PC-9 (cell line): ENCODE measurements at regions not wholly inside any gene's neighbourhood (a gene's known extent, or its start where the extent isn't known, plus 50 kb on each side); places are given as distances from the start of the nearest gene placed in this dataset.

Experiments
- BruUV-seq: library from RNA; stranded (reverse); fragments of 400-500 nt; replicated peaks from 2 replicates; lab custom pipeline; 2021; lab: Mats Ljungman, UMichigan
- CTCF ChIA-PET: fragments of 300-600 bp; sonication (Branson Sonifier 250); formaldehyde crosslinking; loops from one replicate; lab custom pipeline; 2022; ENCODE audit warnings: antibody characterized with exemption; lab: Charles Lee
- POLR2A ChIA-PET: fragments of 300-600 bp; sonication (Branson Sonifier 250); formaldehyde crosslinking; loops from one replicate; lab custom pipeline; 2022; ENCODE audit warnings: antibody characterized with exemption; ENCODE audit not compliant: unreplicated experiment; lab: Charles Lee
- DNase-seq, 2 experiments: peaks; one replicate each; pipeline versions ENCODE4 v3.0.0 to v3.0.0-alpha.2; 2015 to 2022; ENCODE audit warnings: mixed read lengths in 1 of 2
- H2AFZ ChIP-seq: fragments of 200-600 bp; sonication (generic); 2 replicates; pipeline ENCODE4 v1.8.1; 2017; ENCODE audit warnings: antibody characterized with exemption
- H3F3A ChIP-seq: fragments of 200-600 bp; sonication (generic); 2 replicates; pipeline ENCODE4 v1.8.1; 2017; ENCODE audit warnings: antibody characterized with exemption, mild to moderate bottlenecking, low read depth; ENCODE audit not compliant: insufficient read depth
- H3K27ac ChIP-seq: fragments of 200-600 bp; sonication (generic); 2 replicates; pipeline ENCODE4 v1.6.1; 2016; ENCODE audit warnings: mixed run types
- H3K27me3 ChIP-seq: fragments of 200-600 bp; sonication (generic); 2 replicates; pipeline ENCODE4 v1.6.1; 2016; ENCODE audit warnings: low read depth, mixed run types; ENCODE audit not compliant: insufficient read depth
- H3K36me3 ChIP-seq: fragments of 200-600 bp; sonication (generic); 2 replicates; pipeline ENCODE4 v1.6.1; 2016; ENCODE audit warnings: low read depth, mixed run types
- H3K4me1 ChIP-seq: fragments of 200-600 bp; sonication (generic); replicated peaks from 2 replicates; pipeline ENCODE4 v1.6.1; 2016; ENCODE audit warnings: mixed run types; ENCODE audit not compliant: insufficient read depth
- H3K4me2 ChIP-seq: fragments of 200-600 bp; sonication (generic); 2 replicates; pipeline ENCODE4 v1.6.1; 2017; ENCODE audit warnings: mixed run types
- H3K4me3 ChIP-seq: fragments of 200-600 bp; sonication (generic); 2 replicates; pipeline ENCODE4 v1.6.1; 2016; ENCODE audit warnings: mixed run types
- H3K79me2 ChIP-seq: fragments of 200-600 bp; sonication (generic); 2 replicates; pipeline ENCODE4 v1.6.1; 2017; ENCODE audit warnings: low read depth, mixed run types
- H3K9me2 ChIP-seq: fragments of 200-600 bp; sonication (generic); 2 replicates; pipeline ENCODE4 v1.8.1; 2017; ENCODE audit warnings: mild to moderate bottlenecking; ENCODE audit not compliant: insufficient read depth
- H3K9me3 ChIP-seq: fragments of 200-600 bp; sonication (generic); 2 replicates; pipeline ENCODE4 v1.8.1; 2016; ENCODE audit warnings: low read depth; ENCODE audit not compliant: insufficient read depth
- H4K20me1 ChIP-seq: fragments of 200-600 bp; sonication (generic); 2 replicates; pipeline ENCODE4 v1.8.1; 2017; ENCODE audit not compliant: insufficient read depth
- EZH2 ChIP-seq: fragments of 200-600 bp; sonication (generic); IDR thresholded peaks from 2 replicates; pipeline ENCODE4 v1.8.0; 2017; ENCODE audit warnings: antibody characterized with exemption, low read depth
- intact Hi-C: fragments of 100-400 bp; cut with micrococcal nuclease; formaldehyde crosslinking; loops from one replicate; pipeline ENCODE4 v1.10.0; 2022; ENCODE audit not compliant: unreplicated experiment
- TF ChIP-seq, protein P1 (sequence below): fragments of 200-600 bp; sonication (generic); conservative IDR thresholded peaks from 2 replicates; pipeline ENCODE4 v1.6.1; 2017; ENCODE audit warnings: mixed run types, antibody characterized with exemption, mild to moderate bottlenecking, moderate library complexity

DNA sequence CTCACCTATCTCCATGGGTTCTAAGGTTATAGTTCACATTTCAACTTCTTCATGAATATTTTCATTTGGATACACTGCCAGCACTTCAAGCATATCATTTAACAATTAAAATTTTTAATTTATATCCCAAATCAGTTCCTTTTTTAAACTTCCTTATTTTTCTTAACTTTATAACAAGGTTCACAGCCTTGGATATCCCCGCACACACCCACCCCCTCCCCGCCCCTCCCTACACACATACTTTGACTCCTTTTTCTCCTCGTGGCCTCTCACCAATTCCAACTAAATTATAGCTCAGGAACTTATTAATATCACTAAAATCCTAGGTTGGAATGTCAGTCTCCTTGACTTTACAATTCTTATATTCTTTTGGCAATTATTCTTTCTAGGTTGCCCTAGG, 163.6 kb upstream of the SETBP1 start:
- Histone ChIP-seq H3K79me2 (no peaks in the 10 kb centered on the region), H4K20me1 (no peaks in the 10 kb centered on the region), H3K4me3 (no peak overlapping the region), H3K27me3 (no peaks in the 10 kb centered on the region), H3K9me3 (no peaks in the 10 kb centered on the region), H3K27ac (no peak overlapping the region), H3F3A (peaks cover 8% of the 10 kb centered on the region; the same call in 1 of the 2 replicates), H3K4me1 (peaks cover 23% of the 10 kb centered on the region), H3K4me2 (no peak overlapping the region), H3K9me2 (no peaks in the 10 kb centered on the region), H3K36me3 (no peaks in the 10 kb centered on the region), H2AFZ (no peak overlapping the region)
- intact Hi-C loops, result no loop called here
- POLR2A ChIA-PET, result no interaction called here
- CTCF ChIA-PET, result no interaction called here
- DNase-seq, result no peak
- TF ChIP-seq EZH2, result no peak
- TF ChIP-seq, protein P1, sequence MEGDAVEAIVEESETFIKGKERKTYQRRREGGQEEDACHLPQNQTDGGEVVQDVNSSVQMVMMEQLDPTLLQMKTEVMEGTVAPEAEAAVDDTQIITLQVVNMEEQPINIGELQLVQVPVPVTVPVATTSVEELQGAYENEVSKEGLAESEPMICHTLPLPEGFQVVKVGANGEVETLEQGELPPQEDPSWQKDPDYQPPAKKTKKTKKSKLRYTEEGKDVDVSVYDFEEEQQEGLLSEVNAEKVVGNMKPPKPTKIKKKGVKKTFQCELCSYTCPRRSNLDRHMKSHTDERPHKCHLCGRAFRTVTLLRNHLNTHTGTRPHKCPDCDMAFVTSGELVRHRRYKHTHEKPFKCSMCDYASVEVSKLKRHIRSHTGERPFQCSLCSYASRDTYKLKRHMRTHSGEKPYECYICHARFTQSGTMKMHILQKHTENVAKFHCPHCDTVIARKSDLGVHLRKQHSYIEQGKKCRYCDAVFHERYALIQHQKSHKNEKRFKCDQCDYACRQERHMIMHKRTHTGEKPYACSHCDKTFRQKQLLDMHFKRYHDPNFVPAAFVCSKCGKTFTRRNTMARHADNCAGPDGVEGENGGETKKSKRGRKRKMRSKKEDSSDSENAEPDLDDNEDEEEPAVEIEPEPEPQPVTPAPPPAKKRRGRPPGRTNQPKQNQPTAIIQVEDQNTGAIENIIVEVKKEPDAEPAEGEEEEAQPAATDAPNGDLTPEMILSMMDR, result no peak
- no TSS peak for BruUV-seq

DNA sequence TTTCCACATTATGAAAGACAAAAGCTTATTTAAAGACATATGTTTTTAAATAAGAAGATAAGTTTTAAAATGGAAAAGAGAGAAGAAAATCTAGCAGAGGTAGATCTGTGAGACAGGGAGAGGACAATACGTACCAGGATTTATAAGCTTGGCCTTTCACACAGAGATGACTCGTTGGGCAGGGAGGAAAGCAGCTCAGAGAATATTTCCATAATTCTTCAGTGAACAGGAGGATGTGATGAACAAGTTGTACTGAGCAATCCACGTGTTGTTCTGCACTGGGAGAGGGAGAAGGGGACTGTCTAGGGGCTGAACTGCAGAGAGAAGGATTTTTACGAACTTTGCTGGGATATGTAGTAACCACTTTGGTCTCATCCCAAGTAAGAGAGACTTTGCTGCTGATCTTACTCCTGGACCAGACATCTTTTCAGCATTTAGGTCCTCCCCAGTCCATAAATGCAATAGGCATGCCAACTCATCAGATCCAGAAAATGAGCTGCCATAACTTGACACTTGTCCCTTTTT, 162.5 kb upstream of the SETBP1 start:
- DNase-seq, result no peak
- no peaks in the 10 kb centered on the region for H3K27me3 ChIP-seq
- intact Hi-C loops, result no loop called here
- H3K79me2 ChIP-seq, result no peaks in the 10 kb centered on the region
- CTCF ChIA-PET, result no interaction called here
- no peak overlapping the region for H3K4me2 ChIP-seq
- peaks cover 8% of the 10 kb centered on the region; the same call in 1 of the 2 replicates for H3F3A ChIP-seq
- H2AFZ ChIP-seq, result no peak overlapping the region
- no peaks in the 10 kb centered on the region for H3K9me3 ChIP-seq
- H4K20me1 ChIP-seq, result no peaks in the 10 kb centered on the region
- H3K9me2 ChIP-seq, result no peaks in the 10 kb centered on the region
- TF ChIP-seq EZH2, result no peak
- TF ChIP-seq, protein P1, result no peak
- BruUV-seq, result no TSS peak
- peaks cover 23% of the 10 kb centered on the region for H3K4me1 ChIP-seq
- H3K27ac ChIP-seq, result no peak overlapping the region
- no peak overlapping the region for H3K4me3 ChIP-seq
- no peaks in the 10 kb centered on the region for H3K36me3 ChIP-seq
- POLR2A ChIA-PET, result no interaction called here

DNA sequence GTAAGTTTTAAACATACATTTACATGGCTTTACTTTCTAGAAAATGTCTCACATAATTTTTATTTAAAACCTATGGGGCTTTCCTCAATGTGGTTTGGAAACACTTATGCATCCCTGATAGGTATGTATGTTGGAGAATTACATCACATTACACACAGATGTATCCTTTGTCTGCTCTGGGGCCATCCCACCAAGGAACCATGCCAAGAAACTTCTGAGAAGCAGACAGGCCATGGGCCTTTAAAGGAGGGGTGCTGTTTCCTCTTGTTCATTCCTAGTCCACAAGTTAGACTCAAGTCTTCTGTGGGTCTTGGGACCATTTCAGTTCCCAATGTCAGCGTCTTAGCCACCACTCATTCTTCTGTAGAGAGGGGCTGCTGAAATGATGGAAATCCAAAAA, 162.0 kb upstream of the SETBP1 start:
- H3K27me3 ChIP-seq, result no peaks in the 10 kb centered on the region
- no peak for DNase-seq
- H3K4me2 ChIP-seq, result no peak overlapping the region
- TF ChIP-seq EZH2, result no peak
- TF ChIP-seq, protein P1, result no peak
- CTCF ChIA-PET, result no interaction called here
- H2AFZ ChIP-seq, result no peak overlapping the region
- H3K36me3 ChIP-seq, result no peaks in the 10 kb centered on the region
- H3K79me2 ChIP-seq, result no peaks in the 10 kb centered on the region
- peaks cover 23% of the 10 kb centered on the region for H3K4me1 ChIP-seq
- POLR2A ChIA-PET, result no interaction called here
- H3K9me3 ChIP-seq, result no peaks in the 10 kb centered on the region
- no peaks in the 10 kb centered on the region for H4K20me1 ChIP-seq
- no TSS peak for BruUV-seq
- H3K9me2 ChIP-seq, result no peaks in the 10 kb centered on the region
- H3K4me3 ChIP-seq, result no peak overlapping the region
- intact Hi-C loops, result no loop called here
- peaks cover 8% of the 10 kb centered on the region; the same call in 1 of the 2 replicates for H3F3A ChIP-seq
- no peak overlapping the region for H3K27ac ChIP-seq
